Glomerular visceral epithelial cell (primary cell): ENCODE measurements at regions not wholly inside any gene's neighbourhood (a gene's known extent, or its start where the extent isn't known, plus 50 kb on each side); places are given as distances from the start of the nearest gene placed in this dataset.
"Not testable (repeated sequence)": the region's sequence is repeated elsewhere in the genome, so short reads cannot be mapped to it uniquely, and the experiment has no call there.

Experiments
- DNase-seq: peaks from one replicate; pipeline ENCODE4 v3.0.0-alpha.2; 2016; ENCODE audit errors: extremely low spot score

DNA sequence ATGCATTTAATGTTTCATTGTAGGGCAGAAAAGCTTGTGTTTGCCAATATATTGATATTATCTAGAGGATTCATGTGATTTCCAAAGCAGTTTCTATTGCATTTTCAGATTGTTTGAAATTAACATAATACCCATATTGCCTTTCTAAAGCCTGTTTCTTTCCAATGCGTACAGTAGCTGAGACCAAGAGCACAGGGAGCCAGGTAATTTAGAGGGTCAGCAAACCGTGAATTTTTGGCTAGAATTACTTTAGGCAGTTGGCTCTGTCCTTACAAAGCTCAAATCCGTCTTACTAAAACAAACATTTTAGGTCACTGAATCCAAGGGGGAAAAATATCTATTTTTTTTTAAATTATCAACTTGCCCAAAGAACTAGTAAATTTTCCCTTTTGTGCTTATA, 604.9 kb upstream of the ADARB2 start:
- DNase-seq: no peak

DNA sequence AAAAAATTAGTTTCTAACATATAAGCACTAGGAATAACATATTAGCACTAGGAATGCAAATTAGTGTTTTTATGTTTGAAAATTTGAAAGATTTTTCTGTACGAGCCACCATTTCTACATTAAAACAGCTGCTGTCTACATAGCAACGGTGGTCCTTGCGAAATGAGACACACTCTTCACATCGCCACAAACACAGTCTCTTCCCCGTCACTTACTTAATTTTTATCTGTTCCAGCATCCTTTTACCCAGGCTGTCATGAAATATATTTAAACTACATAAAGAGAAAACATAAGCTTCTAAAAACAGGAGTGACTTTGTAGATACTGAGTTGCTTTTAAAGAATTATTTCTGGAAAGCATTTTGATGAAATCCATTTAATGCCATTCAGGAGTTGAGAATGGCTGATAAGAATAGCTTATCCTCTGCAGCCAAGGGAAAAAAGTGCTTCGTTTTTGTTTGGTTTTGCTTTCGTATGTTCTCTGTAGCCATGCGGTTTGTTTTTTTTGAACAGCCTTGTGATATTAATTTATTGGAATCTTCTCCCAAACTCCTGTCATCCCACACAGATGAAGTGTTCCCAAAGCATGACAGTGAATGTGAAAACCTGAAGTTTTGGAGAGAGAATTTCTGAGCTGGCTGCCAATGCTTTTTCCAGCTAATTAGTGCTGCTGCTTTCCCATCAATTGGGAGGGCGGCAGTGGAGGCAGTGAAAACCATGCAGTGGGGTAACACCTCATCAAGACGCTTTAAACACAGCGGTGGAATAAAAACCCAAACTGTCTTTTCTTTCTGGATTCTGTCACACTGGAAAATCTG, 603.7 kb upstream of the ADARB2 start:
- no peak for DNase-seq

DNA sequence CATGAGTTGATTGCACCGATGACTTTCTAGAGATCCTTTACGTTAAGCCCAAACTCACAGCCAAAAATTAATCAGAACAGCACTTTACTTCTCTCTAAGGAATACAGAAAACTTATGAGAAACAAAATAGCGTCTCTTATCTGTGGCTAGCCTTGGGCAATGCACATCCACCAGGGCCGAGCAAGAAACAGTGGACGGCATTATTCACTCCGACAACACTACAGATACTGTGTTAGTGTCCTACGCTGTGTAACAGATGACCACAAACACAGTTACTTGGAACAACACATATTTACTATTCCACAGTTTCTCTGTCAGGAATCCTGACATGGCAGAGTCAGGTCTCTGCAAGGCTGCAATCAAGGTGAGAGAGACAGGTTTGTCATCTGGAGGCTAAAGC, 598.3 kb upstream of the ADARB2 start:
- no peak for DNase-seq

DNA sequence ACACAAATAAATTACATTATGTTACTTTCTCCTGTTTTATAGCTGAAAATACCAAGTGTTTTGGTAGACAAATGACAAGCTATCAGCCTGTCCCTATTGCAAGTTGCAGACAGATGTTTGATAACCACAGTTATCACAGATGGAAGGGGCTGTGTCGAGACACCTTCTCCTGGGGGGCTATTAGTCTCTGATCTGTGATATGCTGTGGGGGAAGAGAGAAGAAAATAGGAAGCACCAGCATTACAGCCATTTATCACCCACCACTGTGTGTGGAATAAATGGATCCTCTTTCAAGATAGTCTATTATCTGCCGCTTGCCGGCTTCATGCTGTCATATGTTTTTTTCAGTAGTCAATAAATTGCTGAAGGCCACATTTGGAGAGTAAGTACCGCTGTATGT, 597.2 kb upstream of the ADARB2 start:
- DNase-seq: no peak

DNA sequence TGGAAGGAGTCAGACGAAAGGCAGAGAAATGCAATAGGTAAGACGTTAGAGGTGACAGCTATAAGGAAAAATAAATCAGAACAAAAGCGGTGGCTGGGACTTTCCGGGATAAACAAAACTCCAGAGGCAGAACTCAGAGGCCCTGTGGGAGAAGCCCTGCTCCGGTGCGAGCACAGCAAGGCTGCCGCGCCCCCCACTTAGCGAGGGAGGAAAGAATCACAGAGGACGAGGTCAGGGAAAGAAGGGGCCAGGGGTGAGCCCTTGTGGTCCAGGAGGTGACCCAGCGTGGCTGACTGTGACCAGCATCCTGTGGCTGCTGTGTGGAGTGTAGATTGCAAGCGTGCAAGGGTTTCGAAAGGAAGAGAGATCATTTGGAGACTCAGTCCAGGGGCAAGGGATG, 591.8 kb upstream of the ADARB2 start:
- no peak for DNase-seq

DNA sequence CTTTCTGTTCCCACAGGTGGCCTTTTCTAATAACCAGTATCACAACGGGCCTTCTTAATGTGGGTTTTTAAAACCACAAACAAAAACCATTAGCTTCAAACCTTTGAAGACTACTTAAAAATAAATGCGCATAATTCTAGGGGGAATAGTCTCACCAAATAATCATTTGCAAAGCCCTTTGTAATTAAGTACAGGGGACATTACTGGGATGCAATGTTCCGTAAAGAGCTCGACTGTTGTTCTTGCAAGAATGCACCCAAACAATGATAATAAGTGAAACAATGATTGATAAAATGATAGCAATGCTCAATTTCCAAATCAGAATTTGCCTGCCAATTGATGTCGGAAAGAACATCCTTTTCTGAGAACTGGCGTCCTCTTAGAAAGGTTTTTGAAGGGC, 589.1 kb upstream of the ADARB2 start:
- DNase-seq: no peak

DNA sequence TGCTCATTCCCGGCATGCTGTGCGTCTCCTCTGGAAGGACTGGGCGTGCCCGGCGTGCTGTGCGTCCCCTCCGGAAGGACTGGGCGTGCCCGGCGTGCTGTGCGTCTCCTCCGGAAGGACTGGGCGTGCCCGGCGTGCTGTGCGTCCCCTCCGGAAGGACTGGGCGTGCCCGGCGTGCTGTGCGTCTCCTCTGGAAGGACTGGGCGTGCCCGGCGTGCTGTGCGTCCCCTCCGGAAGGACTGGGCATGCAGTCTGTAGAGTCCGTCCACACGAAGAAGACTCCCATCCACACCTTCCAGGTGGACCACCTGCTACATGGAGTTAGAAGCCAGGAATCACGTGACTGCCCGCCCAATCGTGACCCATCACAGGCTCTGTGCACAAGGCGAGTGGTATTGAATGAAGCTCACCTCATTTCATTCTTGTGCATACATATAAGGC, 577.7 kb upstream of the ADARB2 start:
- not testable (repeated sequence) for DNase-seq

DNA sequence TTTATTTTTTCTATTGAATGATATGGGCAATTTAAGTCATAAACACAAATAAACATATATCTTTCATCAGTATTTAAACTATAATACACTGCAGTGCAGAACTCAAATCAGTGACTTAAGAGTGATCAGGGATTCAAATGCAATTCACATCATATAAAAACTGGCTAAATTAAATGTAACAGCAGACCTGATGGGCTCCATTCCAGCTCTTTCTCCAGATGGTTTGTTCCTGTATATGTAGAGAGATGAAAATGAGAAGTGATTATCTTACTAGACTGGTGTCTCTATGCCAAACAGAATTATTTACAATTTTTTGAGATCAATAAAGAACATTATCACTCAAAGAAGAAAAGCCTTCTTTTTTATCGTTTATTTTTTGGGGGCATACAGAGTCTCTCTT, 568.8 kb upstream of the ADARB2 start:
- DNase-seq: no peak

DNA sequence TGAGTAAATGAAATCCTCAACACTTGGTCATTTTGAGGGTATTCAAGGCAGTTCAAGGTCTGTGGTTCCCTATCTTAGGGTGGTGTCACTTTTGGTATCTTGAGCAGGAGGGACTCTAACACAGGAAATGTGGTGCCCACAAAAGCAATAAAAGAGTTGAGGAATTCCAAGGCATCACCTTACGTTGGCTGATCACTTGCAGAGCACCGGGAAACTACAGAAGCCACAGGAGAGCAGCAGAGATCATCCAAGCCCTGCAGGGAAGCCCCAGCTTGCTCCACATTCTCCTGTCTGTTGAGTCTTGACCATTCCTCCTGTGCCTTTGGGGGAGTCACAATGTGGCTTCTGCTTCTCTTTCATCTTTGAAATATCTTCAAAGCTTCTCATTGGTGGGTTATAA, 565.8 kb upstream of the ADARB2 start:
- no peak for DNase-seq

DNA sequence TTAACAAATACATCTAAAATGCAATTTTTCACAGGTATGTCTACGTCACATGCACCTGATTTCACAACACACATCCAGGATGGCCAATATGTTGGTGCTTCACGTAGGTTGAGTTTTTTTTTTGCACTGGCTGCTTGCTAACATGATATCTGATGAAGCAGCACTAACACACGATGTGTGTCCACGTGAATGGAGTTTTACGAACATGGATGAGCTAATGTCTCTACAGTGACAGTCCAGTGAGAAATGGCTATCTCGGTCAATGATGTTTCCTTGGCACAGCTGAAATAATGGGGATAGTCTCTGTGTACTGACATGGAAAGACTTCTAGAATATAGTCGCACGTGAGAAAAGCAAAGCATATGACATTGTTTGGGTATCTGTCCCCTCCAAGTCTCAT, 563.9 kb upstream of the ADARB2 start:
- DNase-seq: no peak

DNA sequence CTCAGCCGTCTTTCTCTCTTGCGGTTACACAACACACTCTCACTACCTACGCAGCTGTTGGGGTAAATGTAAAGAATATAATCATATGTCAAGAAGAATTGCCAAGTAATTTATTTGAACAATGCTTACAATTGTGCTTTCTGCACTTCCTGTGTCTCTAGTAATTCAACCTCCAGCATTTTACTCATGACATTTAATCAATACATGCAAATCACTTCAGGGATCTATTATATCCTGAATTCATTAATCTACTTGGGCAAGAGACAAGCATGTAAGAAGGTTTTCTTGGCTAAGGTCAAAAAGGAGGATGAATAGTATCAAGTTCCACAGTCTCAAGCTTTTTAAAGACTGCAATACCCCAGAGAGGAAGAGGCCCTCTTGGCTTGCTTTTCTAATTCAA, 562.9 kb upstream of the ADARB2 start:
- DNase-seq: no peak

DNA sequence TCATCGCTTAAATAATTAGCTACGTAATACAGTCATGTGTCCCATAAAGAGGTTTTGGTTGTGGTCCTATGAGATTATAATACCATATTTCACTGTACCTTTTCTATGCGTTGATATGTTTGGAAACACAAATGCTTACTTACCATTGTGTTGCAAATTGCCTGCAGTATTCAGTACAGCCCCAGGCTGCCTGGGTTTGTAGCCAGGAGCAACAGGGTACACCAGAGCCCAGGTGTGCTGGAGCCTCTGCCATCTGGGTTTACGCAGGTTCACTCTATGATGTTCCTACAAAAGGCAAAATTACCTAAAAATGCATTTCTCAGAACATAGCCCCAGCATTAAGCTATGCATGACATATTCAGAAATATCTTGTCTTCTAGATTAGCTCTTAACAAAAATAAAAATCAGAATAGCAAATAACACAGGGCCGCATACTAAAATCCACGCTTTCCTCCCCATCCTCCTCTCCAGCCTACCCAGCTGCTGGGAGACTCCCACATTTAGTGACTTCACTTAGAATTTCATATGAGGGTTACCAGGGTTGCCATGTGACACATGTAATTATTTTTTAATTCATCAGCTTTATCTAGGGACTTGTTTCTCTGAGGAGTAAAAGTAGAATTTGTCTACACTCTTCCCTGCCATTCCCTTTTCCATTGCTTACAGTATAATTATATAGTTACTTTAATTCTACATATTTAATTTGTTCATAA, 559.0 kb upstream of the ADARB2 start:
- no peak for DNase-seq

DNA sequence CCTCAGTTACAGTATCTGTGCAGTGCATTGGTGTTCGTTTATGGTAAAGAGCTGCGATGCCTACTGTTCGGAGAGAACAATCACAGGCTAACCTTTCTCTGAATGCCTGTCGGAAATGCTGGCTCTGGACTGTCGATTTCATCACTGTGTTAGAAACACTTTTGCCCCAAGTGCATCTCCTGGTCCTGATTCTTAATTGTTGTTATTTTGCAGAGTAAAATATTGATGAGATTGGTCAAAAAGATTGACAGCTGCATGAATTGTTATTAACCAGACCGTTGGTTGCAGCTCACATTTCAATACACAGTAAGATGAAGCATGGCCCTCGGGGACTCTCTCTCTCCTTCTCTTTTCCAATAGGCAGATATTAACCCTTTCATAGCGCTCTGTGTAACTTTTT, 557.4 kb upstream of the ADARB2 start:
- no peak for DNase-seq

DNA sequence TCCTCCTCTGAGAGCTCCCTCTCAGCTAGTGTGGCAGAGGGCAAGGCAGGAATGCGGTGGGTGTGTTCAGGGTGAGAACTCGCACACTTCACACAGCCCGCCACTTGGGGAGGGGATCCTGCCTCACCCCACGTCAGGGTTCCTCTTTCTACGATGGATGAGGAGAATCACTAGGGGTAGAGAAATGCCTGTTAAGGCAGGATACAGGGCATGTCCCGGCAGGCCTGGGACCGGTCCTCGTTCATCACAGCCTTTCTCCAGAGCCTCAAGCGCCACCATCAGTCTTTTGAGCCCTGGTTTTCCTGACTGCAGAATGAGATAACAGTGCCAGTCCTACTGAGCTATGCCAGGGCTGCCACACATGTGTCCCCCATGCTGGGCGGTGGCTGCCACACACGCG, 546.7 kb upstream of the ADARB2 start:
- DNase-seq: no peak

DNA sequence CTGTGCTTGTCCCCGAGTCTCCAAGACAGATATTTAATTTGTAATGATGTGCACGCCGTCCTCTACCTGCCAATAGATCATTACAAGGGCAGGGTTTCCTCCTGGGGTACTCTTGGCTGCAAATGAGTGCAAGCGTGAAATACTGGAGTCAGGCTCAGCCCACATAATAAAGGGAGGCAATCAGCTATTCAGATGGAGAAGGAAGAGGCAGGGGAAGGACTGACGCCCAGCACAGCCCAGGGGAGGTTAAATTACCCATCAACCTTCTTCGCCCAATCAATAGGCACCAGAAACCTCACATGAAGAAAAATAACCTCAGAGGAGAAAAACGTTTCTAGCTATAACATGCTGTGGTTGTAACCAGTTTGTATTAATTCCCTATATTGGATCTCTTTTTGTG, 544.9 kb upstream of the ADARB2 start:
- DNase-seq: no peak

DNA sequence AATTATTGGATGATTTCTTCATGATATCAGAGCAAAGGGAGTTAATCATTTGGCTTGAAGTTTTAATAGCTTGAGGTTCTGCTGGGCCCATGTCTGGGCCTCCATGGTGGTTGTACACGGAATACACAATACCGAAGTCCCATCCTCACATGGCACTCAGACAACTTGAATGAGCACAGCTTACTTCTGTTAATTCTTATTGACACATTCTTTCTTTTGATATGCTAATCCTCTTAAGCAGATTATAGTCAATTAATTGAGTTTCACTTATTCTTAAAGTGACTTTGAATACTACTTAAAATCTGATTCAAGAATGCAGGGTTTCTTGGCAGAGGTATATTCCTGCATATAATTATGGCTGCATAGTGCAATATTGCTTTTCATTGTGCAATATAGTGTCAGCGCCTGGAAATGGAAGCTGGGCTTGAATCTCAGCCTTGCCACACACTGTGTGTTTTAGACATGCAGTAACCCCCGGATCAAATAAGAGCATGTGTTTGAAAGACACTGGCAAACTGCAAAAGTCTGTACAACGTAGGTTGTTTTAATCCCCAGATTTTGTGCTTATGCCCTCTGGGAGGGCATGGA, 543.5 kb upstream of the ADARB2 start:
- DNase-seq: no peak

DNA sequence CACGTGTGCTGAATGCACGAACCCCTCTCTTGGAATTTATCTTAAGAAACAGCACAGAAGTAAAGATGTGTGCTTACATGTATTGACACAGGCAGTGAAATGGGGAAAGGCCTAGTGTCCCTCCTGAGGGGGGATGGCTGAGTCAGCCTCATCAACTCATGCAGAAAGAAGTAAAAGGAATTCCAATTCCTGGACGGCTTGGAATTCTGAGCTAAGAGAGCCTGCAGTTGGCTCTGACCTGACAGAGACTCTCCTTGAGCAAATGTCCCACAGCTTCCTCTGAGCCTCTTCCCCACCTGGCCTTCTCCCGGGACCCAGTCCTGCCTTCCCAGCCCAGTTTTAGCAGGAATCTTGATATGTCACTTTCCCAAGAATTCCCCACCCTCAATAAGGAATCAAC, 542.4 kb upstream of the ADARB2 start:
- peak; percentile 49 for DNase-seq

DNA sequence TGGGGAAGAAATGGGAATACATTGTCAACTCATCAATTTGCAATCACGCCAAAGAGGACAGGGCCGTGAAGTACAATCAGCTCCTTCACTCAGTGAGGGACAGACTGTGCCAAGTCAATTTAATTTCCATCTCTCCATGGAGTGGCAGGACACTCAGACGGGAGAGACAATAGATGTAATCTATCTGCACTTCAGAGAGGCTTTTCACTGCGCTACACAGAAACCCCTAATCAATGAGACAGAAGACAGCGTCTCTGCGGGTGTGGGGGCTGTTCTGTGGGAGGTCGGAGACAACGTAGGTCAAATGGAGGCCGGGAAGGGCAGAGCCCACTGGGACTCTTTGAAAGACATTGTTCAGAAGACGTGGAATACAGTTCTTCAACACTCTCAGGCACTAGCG, 541.0 kb upstream of the ADARB2 start:
- DNase-seq: no peak

DNA sequence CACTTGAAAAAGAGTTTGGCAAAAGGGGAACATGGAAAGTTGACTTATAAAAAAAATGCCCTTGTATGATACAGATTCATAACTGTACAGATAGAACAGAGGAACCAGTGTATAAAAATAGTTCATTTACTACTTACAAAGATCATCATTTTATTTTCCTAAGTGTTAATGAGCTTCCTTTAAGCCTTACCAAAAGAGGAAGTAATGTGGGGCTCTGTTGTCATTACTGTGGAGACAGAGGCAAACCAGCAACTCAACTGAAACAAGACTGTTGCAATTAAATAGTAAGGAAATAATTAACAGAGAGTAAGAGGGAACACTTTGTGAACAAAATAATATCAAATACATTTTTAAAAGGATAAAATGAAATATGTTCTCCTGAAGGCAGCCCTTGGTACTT, 526.2 kb upstream of the ADARB2 start:
- DNase-seq: no peak

DNA sequence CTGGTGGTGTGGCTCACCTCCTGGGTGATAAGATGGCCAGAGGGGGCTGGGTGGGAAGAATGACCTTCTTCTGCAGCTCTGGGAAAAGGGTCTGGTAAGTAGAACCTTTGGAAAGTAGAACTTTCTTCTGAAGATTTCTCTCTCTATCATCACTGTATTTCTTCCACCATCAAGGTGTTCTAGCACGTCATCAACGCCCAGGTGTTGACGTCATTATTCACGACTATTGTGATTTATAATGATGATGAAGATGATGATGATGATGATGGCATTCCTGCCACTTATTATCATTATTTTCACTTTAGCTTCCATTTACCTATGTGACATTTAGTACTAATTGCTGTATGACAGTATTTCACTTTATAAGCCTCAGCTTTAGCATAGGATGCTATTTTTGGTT, 525.6 kb upstream of the ADARB2 start:
- no peak for DNase-seq

DNA sequence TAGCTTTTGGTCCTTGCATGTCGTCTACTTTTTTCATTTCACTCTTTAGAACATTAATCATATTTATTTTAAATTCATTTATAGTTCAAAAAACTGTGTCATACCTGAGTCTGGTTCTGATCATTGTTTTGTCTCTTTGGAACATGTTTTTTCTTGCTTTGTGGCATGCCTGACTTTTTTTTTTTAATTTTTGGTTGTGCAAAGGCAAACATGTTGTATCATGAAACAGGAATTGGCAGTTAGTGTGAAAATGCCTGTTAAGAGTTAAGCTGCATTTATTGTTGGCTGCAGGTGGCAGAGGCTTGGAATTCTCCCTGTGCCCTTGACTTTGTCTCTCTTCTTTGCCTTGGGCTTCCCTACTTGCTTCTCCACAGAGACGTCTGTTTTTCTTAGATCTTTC, 525.0 kb upstream of the ADARB2 start:
- no peak for DNase-seq

DNA sequence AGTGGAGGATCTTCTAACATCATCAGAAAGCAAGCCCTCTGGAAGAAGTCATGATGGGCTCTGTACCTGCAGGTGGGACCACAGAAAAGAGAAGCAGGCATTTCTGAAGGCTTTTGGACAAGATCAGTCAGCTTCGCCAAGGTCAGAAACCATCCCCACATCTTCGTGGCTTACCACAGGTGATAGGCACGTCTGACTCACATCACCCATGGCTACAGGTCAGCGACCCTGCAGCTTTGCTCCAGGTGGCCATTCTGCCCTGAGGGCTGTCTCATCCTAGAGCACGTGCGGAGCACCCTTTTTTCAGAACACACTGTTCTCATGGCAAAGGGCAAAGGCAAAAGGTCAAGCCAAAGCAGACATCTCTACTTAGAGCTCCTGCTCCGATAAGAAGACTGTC, 518.9 kb upstream of the ADARB2 start:
- no peak for DNase-seq

DNA sequence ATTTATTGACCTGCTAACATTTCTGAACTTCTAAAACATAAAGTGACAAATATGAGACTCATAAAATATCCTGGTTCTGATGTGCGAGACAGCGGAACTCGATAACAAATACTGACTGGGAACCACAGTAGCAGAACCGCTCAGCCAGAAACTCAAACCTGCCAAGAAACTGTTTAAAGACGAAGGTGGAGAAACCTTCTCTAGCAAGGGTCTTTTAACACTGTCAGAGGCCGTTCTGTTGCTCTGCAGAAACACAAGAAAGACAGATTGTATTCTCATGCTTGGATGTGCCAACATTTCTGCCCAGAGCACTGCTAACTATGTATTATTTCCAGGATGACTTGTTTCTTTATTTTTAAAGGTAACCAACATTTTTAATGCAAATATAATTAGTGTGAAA, 514.8 kb upstream of the ADARB2 start:
- no peak for DNase-seq
